HUDEP-2 (cell line): ENCODE measurements at regions not wholly inside any gene's neighbourhood (a gene's known extent, or its start where the extent isn't known, plus 50 kb on each side); places are given as distances from the start of the nearest gene placed in this dataset.

Experiments used
- DNase-seq, 76 experiments: peaks; one replicate each; lab custom pipeline; 2025; ENCODE audit not compliant: unreplicated experiment in 76 of 76; lab: John Stamatoyannopoulos, UW

DNA sequence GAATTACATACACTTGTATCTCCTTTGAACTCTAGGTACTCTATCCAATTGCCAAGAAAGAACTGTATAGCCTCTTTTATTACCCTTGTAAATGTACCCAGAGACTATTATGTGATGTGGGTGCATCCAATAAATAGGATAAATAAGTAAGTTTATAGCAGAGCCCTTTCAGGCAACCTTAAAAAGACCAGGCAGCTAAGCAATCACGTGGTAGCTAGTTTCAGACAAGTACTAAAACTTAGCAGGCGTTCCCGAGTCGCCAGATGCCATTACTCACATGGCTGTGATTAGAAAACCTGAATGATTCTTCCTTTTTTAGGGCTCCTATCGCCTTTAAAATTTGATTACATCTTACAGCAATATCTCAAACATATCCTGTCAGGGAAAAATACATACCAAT lies 1303.0 kb downstream of the EFNB2 start:
- DNase-seq = no peak

DNA sequence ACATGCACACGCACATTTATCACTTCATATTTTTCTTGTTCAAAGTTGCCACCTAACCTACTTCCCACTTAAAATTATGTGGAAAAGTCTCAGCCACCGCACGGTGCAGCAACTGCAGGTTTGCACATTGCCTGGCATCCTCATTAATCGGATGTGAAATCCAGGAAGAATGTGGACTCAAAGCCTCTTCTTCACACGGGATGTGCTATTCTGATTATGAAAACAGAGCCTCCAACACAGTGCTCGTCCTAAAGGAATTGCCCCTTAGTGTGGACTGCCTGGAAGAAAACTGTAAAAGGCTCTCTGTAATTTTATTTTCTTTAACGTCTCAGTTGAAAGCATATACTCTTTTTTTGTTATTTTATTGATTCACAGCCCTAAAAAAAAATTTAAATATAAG lies 1303.5 kb downstream of the EFNB2 start:
- DNase-seq = no peak

DNA sequence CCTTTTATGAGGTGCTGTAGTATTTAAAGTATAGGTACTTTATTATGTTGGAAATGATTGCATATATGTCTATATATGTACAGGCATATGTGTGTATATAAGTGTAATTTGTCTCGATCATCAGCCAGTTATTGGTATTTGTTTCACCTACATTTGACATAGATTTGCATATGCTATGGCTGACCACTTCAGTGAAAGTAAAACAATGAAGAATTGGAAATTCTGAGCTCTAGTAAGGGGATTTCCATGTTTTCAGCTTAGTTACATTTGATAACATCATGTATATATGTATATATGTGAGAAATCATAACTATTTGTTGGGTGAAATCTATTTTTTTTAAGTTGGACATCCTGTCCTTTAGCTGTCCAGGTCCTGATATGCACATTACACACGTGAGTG lies 1303.9 kb downstream of the EFNB2 start:
- no peak for DNase-seq

DNA sequence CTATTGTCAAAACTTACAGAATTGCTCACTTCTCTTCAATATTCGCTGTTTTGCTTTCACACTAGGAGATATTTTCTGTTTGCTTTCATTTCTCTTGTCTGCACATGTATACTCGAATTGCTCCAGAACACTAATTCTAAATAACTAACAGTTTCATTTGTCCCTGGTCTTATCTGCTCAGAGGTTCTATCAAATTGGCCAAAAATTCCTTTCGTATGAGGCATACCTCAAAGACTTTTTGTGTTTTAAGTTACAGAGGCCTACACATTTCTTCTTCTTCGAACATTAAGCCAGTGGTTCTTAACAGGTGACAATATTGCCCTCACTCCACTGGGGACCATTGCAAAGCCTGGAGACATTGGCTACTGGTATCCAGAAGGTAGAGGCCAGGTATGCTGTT lies 1314.6 kb downstream of the EFNB2 start:
- no peak for DNase-seq

DNA sequence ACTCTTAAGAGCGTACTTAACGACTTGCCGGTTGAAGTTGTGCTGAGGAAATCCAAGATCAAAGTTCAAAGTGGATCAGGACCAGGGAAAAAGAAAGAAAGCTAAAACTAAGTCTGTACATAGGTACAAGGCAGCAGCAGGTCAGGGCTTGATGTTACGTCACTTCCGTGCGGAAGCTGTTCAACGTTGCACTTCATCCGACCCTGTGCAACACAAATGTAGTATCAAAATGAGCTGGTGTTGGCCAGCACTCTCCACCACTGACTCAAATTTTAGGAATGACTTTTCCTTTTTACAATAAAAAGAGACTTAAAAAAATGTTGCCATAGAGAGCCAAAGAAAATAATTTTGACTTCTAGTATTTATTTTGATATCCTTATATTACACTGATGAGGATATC lies 1315.4 kb downstream of the EFNB2 start:
- no peak for DNase-seq

DNA sequence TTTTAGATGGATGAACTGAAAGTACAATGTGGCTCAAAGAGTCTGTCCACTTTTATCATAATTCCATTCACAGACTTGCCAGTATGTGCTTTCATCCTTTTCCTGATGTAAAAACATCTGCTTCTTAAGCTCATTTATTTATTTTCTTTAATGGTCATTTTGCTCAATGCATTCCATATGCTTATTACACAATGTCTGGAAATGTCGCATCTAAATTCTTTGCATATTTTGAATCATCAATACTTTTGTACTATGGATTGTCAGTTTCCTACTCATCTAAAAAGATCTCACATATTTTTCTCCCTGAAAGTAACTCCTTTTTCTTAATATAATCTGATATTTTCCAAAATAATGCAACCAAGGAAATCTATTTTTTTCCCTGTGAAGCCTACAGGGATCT lies 1315.8 kb downstream of the EFNB2 start:
- no peak for DNase-seq

DNA sequence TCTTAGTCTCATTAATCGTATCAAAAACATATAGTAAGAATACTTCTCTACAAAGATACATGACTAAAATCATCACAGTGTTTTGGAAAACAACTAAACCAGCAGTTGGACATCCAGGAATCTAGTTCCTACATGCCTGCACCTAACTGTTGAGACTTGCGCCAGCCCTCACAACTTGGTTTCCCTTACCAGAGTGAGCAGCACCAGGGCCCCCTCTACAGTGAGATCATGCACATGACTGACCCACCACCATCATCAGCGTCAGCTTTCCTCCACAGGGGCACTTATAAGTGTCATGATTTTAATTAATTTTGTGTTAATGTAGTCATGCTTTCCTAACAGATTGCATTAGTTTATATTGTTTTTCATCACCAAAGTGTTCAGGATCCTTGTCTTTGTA lies 1322.0 kb downstream of the EFNB2 start:
- DNase-seq = no peak

DNA sequence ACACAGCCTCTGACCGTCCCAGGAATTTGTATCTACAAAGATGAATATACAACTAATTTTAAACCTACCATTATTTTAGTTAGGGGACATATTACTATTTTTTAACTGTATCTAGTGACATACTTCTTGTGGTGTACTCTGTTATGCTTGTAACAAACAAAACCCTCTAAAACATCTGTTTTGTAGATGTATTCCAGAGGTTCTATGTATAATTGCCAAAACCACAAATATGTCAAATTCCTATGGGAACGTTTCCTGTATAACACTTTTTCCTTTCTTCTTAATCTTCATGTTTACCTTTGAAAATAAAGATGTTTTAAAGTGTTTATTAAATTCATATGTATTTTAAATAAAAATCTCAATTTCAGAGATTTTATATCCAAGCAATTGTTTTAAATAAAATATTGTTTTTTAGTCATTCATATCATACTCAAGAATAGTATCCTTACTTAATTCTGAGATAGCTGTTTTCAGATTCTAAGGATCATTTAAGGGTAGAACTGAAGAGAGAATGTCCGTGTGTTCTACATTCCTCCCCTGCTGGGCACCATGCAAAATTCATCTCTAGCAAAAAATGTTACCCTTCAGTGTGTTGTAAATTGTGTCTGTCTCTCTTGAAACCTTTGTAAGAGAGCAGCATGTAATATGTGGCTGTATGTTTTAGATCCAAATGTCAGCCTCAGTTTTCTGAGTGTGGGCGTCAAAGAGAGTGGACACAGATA lies 1327.7 kb downstream of the EFNB2 start:
- no peak for DNase-seq

DNA sequence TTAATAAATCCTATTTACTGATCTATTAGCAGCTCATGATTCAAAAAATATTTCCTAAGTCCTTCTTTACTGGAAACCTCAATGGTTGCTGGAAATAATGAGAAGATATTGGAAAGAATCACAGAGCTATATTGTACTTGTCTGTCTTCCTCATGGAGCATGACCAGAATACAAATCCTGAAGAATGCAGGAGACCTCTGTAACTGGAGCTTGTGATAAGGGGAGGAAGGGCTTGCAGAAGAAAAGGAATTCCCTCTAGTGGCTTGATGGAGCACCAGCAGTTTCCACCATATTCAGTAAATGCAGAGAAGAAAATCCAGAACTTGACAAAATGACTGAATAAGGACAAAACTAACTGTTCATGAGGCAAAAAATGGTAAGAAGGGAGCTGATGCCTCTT lies 1333.1 kb downstream of the EFNB2 start:
- peak in 13 of 76 experiments; percentile 0 to 38 (median 9) for DNase-seq

DNA sequence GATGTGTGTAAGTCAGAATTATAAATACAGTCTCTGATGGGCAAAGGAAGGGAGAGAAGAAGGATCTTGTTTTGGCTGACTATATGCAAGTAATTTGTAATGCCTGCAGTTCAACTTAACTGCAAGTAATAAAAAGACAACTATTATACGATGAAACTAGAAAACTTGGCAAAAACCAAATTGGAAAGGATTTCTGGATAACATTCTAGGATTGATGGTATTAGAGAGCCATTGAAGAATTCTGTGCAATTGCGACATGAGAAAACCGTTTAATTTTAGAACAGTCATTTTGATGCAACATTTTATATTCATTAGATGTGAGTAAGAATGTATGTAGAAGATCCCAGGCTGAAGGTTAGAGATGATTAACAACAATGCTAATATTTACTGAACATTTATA lies 1334.1 kb downstream of the EFNB2 start:
- DNase-seq = no peak

DNA sequence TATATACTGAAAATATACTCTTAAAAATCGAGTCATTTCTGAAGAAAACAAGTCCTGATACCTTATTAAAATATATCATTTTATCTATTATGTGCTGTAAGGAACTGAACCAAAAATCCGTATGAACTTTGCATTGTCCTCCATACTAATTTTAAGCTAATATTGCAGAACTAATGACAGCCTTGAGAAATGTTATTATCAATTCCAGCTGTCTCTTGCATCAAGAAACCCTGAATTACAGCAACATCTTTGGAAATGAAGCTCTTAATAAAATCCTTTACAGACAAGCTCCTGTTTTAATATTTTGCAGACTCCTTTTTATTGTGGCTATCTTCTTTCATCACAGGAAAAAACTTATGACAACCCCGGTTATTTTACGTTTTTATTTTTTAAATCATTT lies 1335.3 kb downstream of the EFNB2 start:
- no peak for DNase-seq

DNA sequence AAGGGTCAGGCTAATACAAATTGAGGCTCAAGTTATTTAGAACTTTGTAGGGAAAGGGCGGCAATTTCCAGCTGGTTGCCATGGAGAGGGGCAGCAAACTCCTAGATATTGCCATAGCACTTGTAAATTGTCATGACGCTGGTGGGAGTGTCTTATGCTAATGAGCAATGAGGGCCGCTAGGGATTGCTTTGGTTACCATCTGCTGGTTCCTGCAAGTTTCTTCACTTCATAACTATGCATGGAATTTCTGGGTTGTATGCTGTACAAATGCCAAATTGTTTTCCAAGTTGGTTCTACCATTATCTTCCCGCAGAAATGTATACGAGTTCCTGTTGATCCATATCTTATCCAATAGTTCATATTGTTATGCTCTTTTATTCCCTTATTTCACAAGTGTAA lies 1339.4 kb downstream of the EFNB2 start:
- no peak for DNase-seq

DNA sequence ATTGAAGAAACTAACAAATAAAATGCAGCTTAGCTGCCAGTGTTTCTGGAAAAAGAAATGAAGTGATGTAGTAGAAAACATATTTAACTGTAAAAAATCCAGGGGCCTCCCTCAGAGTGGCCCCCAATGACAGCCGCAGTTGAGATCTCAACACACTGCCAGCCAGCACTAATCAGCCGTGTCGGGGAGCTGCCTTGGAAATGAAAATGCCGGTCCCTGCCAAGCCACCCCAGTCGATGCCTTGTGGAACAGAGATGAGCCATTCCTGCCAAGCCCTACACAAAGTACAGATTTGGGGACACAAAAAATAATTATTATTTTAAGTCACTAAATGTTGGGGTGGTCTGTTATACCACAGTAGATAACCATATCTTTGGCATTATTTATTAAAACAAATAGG lies 1342.4 kb downstream of the EFNB2 start:
- no peak for DNase-seq

DNA sequence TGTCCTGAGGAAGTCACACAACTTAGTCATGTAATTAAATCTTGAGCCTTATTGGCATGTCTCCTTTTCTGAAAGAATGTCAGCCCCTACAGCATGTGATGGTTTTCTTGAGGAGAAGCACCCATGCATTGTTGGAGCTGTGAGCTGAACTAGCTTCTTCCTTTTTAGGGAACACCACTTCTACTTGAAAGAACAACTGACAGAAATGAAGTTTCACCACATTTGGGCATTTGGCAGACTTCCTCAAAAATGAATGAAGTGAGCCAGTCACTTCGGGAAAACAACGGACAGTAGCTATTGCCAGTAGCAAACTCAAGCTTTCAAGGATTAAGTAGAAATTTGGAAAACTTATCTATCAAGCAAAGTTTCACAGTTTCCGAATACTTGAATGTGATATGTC lies 1351.3 kb downstream of the EFNB2 start:
- DNase-seq = no peak

DNA sequence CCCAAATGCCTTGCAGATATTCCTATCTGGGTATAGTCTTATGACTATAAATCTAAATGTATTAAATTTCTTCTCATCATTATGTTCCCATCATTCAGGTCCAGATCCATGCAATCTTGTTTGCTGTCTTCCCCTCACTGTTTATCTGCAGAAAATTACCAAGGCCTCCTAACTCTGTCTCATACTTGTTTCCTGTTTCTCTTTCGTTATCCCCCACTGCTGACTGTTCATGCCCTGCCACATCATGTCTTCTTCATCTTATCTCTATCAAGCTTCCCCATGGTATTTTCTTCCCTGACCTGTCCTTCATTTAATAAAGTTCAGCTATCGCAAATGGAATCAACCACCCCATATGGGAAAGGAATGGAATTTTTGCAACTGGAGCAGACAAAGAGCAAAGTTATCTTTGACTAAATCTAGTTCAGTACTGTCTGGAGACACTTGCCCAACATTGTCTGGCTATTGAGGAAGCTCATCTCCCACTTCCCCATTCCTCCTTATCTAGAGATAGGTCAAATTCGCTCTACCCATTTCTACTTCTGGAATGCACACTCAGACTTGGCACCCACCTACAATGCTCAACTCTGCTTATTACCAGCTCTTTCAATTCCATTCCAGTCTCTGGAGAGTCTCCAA lies 1358.1 kb downstream of the EFNB2 start:
- peak in 2 of 76 experiments; percentile 2 to 14 for DNase-seq

DNA sequence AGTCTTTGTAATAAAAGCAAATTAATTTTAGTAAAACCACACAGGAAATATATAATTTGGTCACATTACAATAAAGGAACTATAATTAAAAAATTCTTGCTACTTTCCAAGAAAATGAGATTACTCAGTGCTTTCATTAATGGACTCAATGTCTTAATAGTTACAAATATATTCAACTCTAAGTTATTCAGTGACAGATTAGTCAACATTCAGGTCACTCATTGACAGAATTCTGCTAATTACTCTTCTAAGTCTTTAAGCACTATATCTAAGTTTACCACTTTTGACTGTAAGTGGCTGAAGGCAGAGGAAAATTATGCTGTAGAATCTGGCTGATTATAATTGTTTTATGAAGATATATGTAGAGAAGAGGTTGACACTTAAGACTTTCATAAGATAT lies 1365.0 kb downstream of the EFNB2 start:
- no peak for DNase-seq

DNA sequence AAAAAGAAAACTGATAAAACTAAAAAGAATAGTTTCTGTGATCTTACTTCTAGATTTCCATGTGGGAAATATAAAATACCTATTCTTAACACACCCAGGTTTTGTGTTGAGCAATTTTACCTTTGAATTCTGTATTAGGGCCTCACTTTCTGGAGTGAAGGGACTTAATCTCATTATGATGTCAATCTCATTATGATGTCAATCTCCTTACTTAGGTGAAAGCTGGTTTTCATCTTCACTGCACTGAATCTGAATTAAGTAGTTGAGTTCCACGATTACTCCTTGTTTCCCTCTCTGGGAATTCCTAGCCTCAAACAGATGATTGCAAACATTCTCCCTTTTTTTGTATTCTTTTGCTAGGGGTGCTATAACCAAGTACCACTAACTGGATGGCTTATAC lies 1367.2 kb downstream of the EFNB2 start:
- no peak for DNase-seq

DNA sequence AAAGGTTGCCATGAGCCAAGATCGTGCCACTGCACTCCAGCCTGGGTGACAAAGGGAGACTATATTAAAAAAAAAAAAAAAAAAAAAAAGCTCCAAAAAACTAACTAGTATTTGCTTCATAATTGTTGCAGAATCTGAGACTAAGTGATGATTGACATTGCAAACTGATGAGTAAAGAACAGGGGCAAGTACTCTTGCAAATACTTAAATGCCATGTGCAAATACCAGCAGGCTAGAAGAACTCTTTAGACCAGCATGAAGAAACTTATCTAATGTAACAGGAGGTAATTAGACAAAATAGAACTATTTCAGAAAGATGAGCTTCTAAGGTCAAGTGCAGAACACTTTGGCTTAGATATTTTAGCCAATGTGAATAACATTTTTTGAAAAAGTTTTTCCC lies 1368.1 kb downstream of the EFNB2 start:
- DNase-seq = no peak

DNA sequence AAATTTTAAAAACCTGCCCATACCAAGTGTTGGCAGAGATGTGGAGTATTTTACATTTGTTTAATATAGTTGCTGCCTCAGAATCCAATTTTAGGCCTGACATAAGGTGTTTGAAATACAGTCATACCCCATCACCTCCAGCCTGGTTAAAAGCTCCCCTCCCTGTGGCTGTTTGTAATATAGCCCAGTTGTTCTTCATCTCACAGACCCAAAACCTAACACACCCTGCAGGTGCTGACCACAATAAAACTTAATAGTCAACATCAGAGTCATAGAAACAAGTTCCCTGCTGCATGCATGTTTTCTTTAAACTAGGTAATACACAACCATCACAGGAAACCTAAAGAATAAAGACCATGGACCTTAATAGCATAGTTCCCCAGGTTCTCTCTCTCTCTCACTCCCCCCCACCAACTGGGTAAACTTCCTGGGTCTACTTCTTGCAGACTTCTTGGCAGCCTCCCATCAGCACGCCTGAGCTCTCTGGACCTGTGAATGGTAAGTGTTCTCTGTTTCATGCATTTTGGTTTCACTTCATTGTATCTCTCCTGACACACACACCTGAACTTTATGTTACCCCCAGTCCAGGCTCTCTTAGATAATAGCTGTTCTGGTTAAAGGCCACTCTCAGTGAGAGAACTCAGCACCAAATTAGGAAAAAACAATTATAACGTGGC lies 1369.9 kb downstream of the EFNB2 start:
- no peak for DNase-seq

DNA sequence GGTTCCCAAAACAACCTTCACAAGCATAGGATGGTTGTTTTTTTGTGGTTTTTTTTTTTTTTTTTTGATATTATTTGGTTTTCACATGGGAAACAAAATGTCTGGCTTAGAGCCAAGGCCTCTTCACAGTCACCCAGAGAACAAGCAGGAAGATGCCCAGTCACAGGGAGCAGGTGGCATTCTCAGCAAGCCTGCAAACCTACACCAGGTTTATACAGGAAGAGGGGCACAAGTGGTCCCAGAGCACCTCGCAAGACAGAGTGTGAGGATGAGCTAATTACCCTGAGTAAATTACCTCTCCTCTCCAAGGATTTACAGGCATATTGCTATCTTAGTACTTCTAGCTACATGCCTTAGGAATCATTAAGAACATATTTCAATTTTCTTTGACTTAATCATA lies 1375.6 kb downstream of the EFNB2 start:
- peak in 1 of 76 experiments; percentile 1 for DNase-seq

DNA sequence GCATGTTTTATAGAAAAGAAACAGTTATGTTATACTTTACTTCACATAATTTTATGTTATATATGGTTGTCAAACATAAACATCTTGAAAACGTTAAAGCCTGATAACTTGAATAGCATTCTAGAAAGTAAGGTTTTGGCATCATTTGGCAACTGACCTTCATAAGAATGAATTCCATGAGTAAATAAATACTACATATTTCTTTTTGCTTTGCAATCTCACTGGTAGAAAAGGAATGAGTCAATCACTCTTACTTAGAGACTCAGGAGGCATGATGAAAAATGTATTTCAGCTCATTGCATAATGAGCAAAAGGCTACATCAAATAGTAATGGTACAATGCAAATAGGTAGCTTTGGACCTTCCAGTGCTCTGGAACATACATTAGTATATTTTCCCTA lies 1381.9 kb downstream of the EFNB2 start:
- no peak for DNase-seq

DNA sequence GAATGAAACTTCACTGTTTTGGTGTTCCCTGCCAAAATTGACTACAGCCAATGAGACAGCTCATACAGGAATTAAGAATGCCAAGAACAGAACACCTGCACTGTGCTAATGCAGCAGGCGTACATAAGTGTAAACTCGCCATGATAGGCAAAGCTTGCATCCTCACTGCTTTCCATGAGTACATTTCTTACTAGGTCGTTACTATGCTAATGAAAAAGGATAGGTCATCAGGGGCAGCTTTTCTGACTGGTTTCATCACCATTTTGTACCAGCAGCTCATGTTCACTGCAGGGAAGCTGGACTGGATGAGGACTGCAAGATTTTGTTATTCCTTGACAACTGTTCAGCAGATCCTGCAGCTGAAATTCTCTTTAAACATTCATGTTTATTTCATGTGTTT lies 1383.8 kb downstream of the EFNB2 start:
- no peak for DNase-seq
